DOHH2 (cell line): ENCODE measurements at regions not wholly inside any gene's neighbourhood (a gene's known extent, or its start where the extent isn't known, plus 50 kb on each side); places are given as distances from the start of the nearest gene placed in this dataset.

ENCODE experiments used
- H3F3A ChIP-seq: fragments of 200-600 bp; sonication (generic), shearing (Covaris generic); 2 replicates; pipeline ENCODE4 v1.6.0; 2016; ENCODE audit warnings: antibody characterized with exemption, mild to moderate bottlenecking; ENCODE audit not compliant: control insufficient read depth, insufficient read depth
- H3K27ac ChIP-seq: fragments of 200-600 bp; sonication (generic); 2 replicates; pipeline ENCODE4 v1.5.1; 2014; ENCODE audit warnings: low read depth, mild to moderate bottlenecking, low read length, moderate library complexity
- H3K27me3 ChIP-seq: fragments of 200-600 bp; sonication (generic); 2 replicates; pipeline ENCODE4 v1.6.1; 2014; ENCODE audit warnings: mild to moderate bottlenecking, low read length, mixed read lengths; ENCODE audit not compliant: control insufficient read depth
- H3K36me3 ChIP-seq: fragments of 200-600 bp; sonication (generic); 2 replicates; pipeline ENCODE4 v1.6.1; 2014; ENCODE audit warnings: mild to moderate bottlenecking, low read length, moderate library complexity, mixed read lengths; ENCODE audit not compliant: control insufficient read depth
- H3K4me1 ChIP-seq: fragments of 200-600 bp; sonication (generic); 2 replicates; pipeline ENCODE4 v1.6.1; 2014; ENCODE audit warnings: mild to moderate bottlenecking, low read length, mixed read lengths; ENCODE audit not compliant: control insufficient read depth
- H3K4me2 ChIP-seq: fragments of 200-600 bp; sonication (generic); 2 replicates; pipeline ENCODE4 v1.6.0; 2014; ENCODE audit warnings: mild to moderate bottlenecking, low read length, moderate library complexity
- H3K4me3 ChIP-seq: fragments of 200-600 bp; sonication (generic); 2 replicates; pipeline ENCODE4 v1.5.1; 2014; ENCODE audit warnings: mild to moderate bottlenecking, low read length, mixed read lengths
- H3K79me2 ChIP-seq: fragments of 200-600 bp; sonication (generic); 2 replicates; pipeline ENCODE4 v1.6.1; 2014; ENCODE audit warnings: mild to moderate bottlenecking, low read length, mixed read lengths; ENCODE audit not compliant: control insufficient read depth
- H3K9me2 ChIP-seq: fragments of 200-600 bp; sonication (generic); replicated peaks from 2 replicates; pipeline ENCODE4 v1.6.1; 2014; ENCODE audit warnings: mild to moderate bottlenecking, low read length, mixed read lengths; ENCODE audit not compliant: control insufficient read depth
- H3K9me3 ChIP-seq: fragments of 200-600 bp; sonication (generic); 2 replicates; pipeline ENCODE4 v1.6.1; 2014; ENCODE audit warnings: antibody characterized with exemption, low read length, mixed read lengths; ENCODE audit not compliant: control insufficient read depth, insufficient read depth
- H4K20me1 ChIP-seq: fragments of 200-600 bp; sonication (generic); 2 replicates; pipeline ENCODE4 v1.6.0; 2014; ENCODE audit warnings: low read depth, mild to moderate bottlenecking, antibody characterized with exemption, low read length, moderate library complexity; ENCODE audit not compliant: control insufficient read depth, insufficient read depth
- EZH2phosphoT487 ChIP-seq: fragments of 200-600 bp; sonication (generic); IDR thresholded peaks from 2 replicates; pipeline ENCODE4 v1.6.1; 2017; ENCODE audit warnings: borderline replicate concordance, mild to moderate bottlenecking, antibody characterized with exemption, low read length, moderate library complexity, mixed read lengths
- TF ChIP-seq, protein P1 (sequence below): fragments of 200-600 bp; sonication (generic); IDR thresholded peaks from one replicate; pipeline ENCODE4 v1.5.1; 2014; ENCODE audit warnings: antibody characterized with exemption, mild to moderate bottlenecking, low read depth, low read length; ENCODE audit not compliant: poor library complexity, severe bottlenecking

DNA sequence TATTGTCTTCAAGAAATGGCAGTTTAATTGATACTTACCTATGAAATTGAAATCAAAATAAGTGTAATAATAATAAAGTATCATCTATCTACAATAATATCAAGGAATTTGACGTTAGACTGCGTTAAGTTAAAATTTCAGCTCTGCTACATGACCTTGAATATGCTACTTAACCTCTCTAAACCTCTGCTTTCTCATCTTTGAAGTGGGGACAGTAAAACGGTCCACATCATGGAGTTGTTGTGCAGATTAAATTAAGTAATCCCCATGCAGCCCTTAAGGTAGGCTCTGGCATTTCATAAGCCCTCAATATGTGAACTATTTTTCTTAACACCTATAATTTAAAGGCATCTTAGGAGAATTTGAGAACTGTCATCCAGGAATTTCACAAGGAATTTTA is 252.4 kb upstream of the PHF14 start:
- Histone ChIP-seq H3K36me3 (no peaks in the 10 kb centered on the region), H3K27me3 (no peaks in the 10 kb centered on the region), H4K20me1 (no peaks in the 10 kb centered on the region), H3K9me2 (no peaks in the 10 kb centered on the region), H3K4me3 (no peak overlapping the region), H3K27ac (no peak overlapping the region), H3K4me2 (no peak overlapping the region), H3K4me1 (no peaks in the 10 kb centered on the region), H3K9me3 (no peaks in the 10 kb centered on the region), H3K79me2 (no peaks in the 10 kb centered on the region), H3F3A (no peaks in the 10 kb centered on the region)
- TF ChIP-seq, protein P1, sequence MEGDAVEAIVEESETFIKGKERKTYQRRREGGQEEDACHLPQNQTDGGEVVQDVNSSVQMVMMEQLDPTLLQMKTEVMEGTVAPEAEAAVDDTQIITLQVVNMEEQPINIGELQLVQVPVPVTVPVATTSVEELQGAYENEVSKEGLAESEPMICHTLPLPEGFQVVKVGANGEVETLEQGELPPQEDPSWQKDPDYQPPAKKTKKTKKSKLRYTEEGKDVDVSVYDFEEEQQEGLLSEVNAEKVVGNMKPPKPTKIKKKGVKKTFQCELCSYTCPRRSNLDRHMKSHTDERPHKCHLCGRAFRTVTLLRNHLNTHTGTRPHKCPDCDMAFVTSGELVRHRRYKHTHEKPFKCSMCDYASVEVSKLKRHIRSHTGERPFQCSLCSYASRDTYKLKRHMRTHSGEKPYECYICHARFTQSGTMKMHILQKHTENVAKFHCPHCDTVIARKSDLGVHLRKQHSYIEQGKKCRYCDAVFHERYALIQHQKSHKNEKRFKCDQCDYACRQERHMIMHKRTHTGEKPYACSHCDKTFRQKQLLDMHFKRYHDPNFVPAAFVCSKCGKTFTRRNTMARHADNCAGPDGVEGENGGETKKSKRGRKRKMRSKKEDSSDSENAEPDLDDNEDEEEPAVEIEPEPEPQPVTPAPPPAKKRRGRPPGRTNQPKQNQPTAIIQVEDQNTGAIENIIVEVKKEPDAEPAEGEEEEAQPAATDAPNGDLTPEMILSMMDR = no peak
- no peak for TF ChIP-seq EZH2phosphoT487

GRCh38 chr7:10723832-10724231 is 249.8 kb upstream of the PHF14 start:
- Histone ChIP-seq H3K4me2 (no peak overlapping the region), H3F3A (no peaks in the 10 kb centered on the region), H3K4me3 (no peak overlapping the region), H3K9me2 (no peaks in the 10 kb centered on the region), H3K9me3 (no peaks in the 10 kb centered on the region), H3K4me1 (no peaks in the 10 kb centered on the region), H3K36me3 (no peaks in the 10 kb centered on the region), H3K27me3 (no peaks in the 10 kb centered on the region), H3K27ac (no peak overlapping the region), H3K79me2 (no peaks in the 10 kb centered on the region), H4K20me1 (no peaks in the 10 kb centered on the region)
- no peak for TF ChIP-seq EZH2phosphoT487
- TF ChIP-seq, protein P1 = no peak

DNA sequence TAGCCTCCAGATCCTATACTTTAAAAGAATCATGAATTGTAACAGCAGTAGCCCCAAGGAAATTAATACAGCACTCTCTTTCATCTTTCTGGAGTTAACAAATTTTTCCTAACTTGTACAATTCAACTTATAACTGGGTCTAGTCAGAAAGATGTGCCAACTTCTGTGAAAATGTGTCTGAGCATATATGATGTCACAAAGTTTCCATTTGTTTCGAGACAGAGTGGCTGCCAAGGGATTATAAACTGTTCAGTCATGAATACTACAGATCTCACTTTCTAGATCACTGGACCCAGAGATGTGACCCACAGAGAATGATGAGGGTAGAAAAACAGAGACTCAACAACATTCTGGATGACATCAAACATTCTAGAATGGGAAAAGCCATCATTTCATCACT is 249.2 kb upstream of the PHF14 start:
- TF ChIP-seq, protein P1 = no peak
- Histone ChIP-seq H3F3A (no peaks in the 10 kb centered on the region), H3K27me3 (no peaks in the 10 kb centered on the region), H4K20me1 (no peaks in the 10 kb centered on the region), H3K9me3 (no peaks in the 10 kb centered on the region), H3K9me2 (no peaks in the 10 kb centered on the region), H3K27ac (no peak overlapping the region), H3K4me2 (no peak overlapping the region), H3K4me1 (no peaks in the 10 kb centered on the region), H3K79me2 (no peaks in the 10 kb centered on the region), H3K4me3 (no peak overlapping the region), H3K36me3 (no peaks in the 10 kb centered on the region)

DNA sequence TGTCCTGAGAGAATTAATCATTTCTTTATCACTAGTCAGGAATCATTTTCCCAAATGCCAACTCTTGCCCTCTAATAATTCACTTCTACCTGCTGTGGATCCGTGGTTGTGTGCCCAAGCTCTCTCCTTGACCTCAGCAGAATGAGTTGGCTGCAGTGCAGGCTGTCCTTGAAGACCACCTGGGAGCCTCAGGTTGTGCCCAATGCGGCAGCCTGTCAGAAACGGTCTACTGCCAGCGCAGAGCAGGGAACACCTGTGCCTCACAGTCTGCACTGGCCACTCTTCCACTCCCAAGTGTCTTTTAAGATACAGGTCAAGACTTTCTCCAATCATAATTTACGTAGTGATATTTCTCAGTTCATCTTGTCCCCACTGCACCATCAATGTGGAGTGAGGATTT is 246.0 kb upstream of the PHF14 start:
- H3K4me2 ChIP-seq = no peak overlapping the region
- H3K27me3 ChIP-seq = no peaks in the 10 kb centered on the region
- no peak overlapping the region for H3K4me3 ChIP-seq
- H3K27ac ChIP-seq = no peak overlapping the region
- no peaks in the 10 kb centered on the region for H4K20me1 ChIP-seq
- no peak for TF ChIP-seq EZH2phosphoT487
- TF ChIP-seq, protein P1 = no peak
- no peaks in the 10 kb centered on the region for H3K4me1 ChIP-seq
- H3K79me2 ChIP-seq = no peaks in the 10 kb centered on the region
- no peaks in the 10 kb centered on the region for H3K9me3 ChIP-seq
- H3F3A ChIP-seq = no peaks in the 10 kb centered on the region
- H3K36me3 ChIP-seq = no peaks in the 10 kb centered on the region
- no peaks in the 10 kb centered on the region for H3K9me2 ChIP-seq
